ENCODE measurements at regions not wholly inside any gene's neighbourhood (a gene's known extent, or its start where the extent isn't known, plus 50 kb on each side); places are given as distances from the start of the nearest gene placed in this dataset.

GRCh38 chr11:10396771-10397170, 58.3 kb upstream of the AMPD3 start:
- peaks cover 7% of the 10 kb centered on the region for H3K27me3 Mint-ChIP-seq
- ChIA-PET CTCF (interaction anchor here (1.1 kb wide), 1 partner anchor 9 kb away, joined by 4 read pairs; no protein-coding TSS in a partner anchor), POLR2A (no interaction called here)
- no peaks in the 10 kb centered on the region for H3K9me3 Mint-ChIP-seq
- no peak for DNase-seq
- no peak overlapping the region for H3K4me3 Mint-ChIP-seq
- peaks cover 4% of the 10 kb centered on the region for H3K4me1 Mint-ChIP-seq (ENCODE audit: low read depth)
- H3K36me3 Mint-ChIP-seq (ENCODE audit: low read depth) = no peaks in the 10 kb centered on the region
- no peak for TF ChIP-seq CTCF (IDR thresholded peaks at IDR 0.05)
- H3K27ac Mint-ChIP-seq = no peak overlapping the region
- intact Hi-C loops (cut with micrococcal nuclease) = no loop called here
- ATAC-seq = no peak

- TF ChIP-seq CTCF (IDR thresholded peaks at IDR 0.05) = no peak
- no peak overlapping the region for H3K4me3 Mint-ChIP-seq
- H3K4me1 Mint-ChIP-seq (ENCODE audit: low read depth) = peaks cover 4% of the 10 kb centered on the region
- DNase-seq (no peak), ATAC-seq (no peak)
- intact Hi-C loops (cut with micrococcal nuclease) = no loop called here
- no peaks in the 10 kb centered on the region for H3K36me3 Mint-ChIP-seq (ENCODE audit: low read depth)
- no peaks in the 10 kb centered on the region for H3K9me3 Mint-ChIP-seq
- H3K27ac Mint-ChIP-seq = no peak overlapping the region
- H3K27me3 Mint-ChIP-seq = peaks cover 4% of the 10 kb centered on the region
- CTCF ChIA-PET = interaction anchor here (1.1 kb wide), 2 partner anchors 8 to 9 kb away, joined by 3 to 4 read pairs; no protein-coding TSS in a partner anchor
- POLR2A ChIA-PET = no interaction called here
Measured at GRCh38 chr11:10397226-10397987, 57.7 kb upstream of the AMPD3 start.

- ATAC-seq (no peak), DNase-seq (no peak)
Measured at GRCh38 chr11:10398525-10398924, 56.5 kb upstream of the AMPD3 start.

DNA sequence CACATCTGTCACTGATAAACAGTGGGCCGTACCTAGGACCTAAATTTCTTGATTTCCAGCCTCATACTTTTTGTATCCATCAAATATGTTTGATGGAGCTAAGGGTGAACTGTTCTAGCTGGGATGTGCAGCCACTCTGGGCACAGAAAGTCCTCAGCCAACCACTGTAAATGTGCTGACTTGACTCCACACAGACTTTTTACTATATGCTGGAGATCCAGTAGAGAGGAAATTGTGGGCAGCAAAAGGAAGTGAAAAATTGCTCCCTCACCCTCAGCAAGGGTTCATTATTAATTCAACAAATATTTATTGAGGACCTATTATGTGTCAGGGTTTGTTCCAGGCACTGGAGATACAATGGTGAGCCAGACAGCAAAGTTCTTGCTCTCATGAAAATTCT, 54.2 kb upstream of the AMPD3 start:
- intact Hi-C loops (cut with micrococcal nuclease) = no loop called here
- H3K9me3 Mint-ChIP-seq = no peaks in the 10 kb centered on the region
- H3K27me3 Mint-ChIP-seq = peaks cover 2% of the 10 kb centered on the region
- POLR2A ChIA-PET = no interaction called here
- no peak overlapping the region for H3K4me3 Mint-ChIP-seq
- no peak for DNase-seq
- no peak for ATAC-seq
- H3K27ac Mint-ChIP-seq = no peak overlapping the region
- no peak for TF ChIP-seq CTCF (IDR thresholded peaks at IDR 0.05)
- H3K4me1 Mint-ChIP-seq (ENCODE audit: low read depth) = peaks cover 5% of the 10 kb centered on the region
- CTCF ChIA-PET = interaction anchor here (1.2 to 3.6 kb wide), 3 partner anchors 13 to 248 kb away, joined by 3 to 12 read pairs (median 5); no protein-coding TSS in a partner anchor
- H3K36me3 Mint-ChIP-seq (ENCODE audit: low read depth) = no peaks in the 10 kb centered on the region

More at GRCh38 chr11:10398525-10398924, 56.5 kb upstream of the AMPD3 start:
- Mint-ChIP-seq H3K27me3 (peaks cover 2% of the 10 kb centered on the region), H3K4me1 (ENCODE audit: low read depth) (peaks cover 4% of the 10 kb centered on the region), H3K4me3 (no peak overlapping the region), H3K27ac (no peak overlapping the region), H3K9me3 (no peaks in the 10 kb centered on the region), H3K36me3 (ENCODE audit: low read depth) (no peaks in the 10 kb centered on the region)
- TF ChIP-seq CTCF (IDR thresholded peaks at IDR 0.05) = no peak
- ChIA-PET POLR2A (no interaction called here), CTCF (interaction anchor here (1.1 kb wide), 1 partner anchor 7 kb away, joined by 3 read pairs; no protein-coding TSS in a partner anchor)
- intact Hi-C loops (cut with micrococcal nuclease) = no loop called here

- ATAC-seq = no peak
- Mint-ChIP-seq H3K27me3 (peaks cover 2% of the 10 kb centered on the region), H3K4me1 (ENCODE audit: low read depth) (peaks cover 6% of the 10 kb centered on the region), H3K36me3 (ENCODE audit: low read depth) (no peaks in the 10 kb centered on the region), H3K9me3 (no peaks in the 10 kb centered on the region), H3K27ac (no peak overlapping the region), H3K4me3 (no peak overlapping the region)
- ChIA-PET POLR2A (no interaction called here), CTCF (interaction anchor here (1.2 to 3.6 kb wide), 3 partner anchors 12 to 248 kb away, joined by 3 to 12 read pairs (median 5); no protein-coding TSS in a partner anchor)
- no peak for TF ChIP-seq CTCF (IDR thresholded peaks at IDR 0.05)
- no peak for DNase-seq
- intact Hi-C loops (cut with micrococcal nuclease) = no loop called here
Measured at GRCh38 chr11:10401256-10401655, 53.8 kb upstream of the AMPD3 start.
